ENCODE measurements at regions not wholly inside any gene's neighbourhood (a gene's known extent, or its start where the extent isn't known, plus 50 kb on each side); places are given as distances from the start of the nearest gene placed in this dataset.

- no peak for TF ChIP-seq NRF1 (IDR thresholded peaks at IDR 0.05; ENCODE audit: low read depth, low read length)
- TF ChIP-seq, protein P1, sequence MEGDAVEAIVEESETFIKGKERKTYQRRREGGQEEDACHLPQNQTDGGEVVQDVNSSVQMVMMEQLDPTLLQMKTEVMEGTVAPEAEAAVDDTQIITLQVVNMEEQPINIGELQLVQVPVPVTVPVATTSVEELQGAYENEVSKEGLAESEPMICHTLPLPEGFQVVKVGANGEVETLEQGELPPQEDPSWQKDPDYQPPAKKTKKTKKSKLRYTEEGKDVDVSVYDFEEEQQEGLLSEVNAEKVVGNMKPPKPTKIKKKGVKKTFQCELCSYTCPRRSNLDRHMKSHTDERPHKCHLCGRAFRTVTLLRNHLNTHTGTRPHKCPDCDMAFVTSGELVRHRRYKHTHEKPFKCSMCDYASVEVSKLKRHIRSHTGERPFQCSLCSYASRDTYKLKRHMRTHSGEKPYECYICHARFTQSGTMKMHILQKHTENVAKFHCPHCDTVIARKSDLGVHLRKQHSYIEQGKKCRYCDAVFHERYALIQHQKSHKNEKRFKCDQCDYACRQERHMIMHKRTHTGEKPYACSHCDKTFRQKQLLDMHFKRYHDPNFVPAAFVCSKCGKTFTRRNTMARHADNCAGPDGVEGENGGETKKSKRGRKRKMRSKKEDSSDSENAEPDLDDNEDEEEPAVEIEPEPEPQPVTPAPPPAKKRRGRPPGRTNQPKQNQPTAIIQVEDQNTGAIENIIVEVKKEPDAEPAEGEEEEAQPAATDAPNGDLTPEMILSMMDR (IDR thresholded peaks at IDR 0.05), result no peak
- no peak for TF ChIP-seq MXI1 (IDR thresholded peaks at IDR 0.05; ENCODE audit: low read depth, low read length)
- TF ChIP-seq ZBTB33 (IDR thresholded peaks at IDR 0.05; ENCODE audit: borderline replicate concordance, low read depth), result no peak
- no peak for TF ChIP-seq RAD21 (IDR thresholded peaks at IDR 0.05; ENCODE audit: low read length)
- TF ChIP-seq EP300 (IDR thresholded peaks at IDR 0.05; ENCODE audit: borderline replicate concordance in 1 of 2, low read depth in 1 of 2, low read length in 1 of 2), result no peak
- TF ChIP-seq, protein P2, sequence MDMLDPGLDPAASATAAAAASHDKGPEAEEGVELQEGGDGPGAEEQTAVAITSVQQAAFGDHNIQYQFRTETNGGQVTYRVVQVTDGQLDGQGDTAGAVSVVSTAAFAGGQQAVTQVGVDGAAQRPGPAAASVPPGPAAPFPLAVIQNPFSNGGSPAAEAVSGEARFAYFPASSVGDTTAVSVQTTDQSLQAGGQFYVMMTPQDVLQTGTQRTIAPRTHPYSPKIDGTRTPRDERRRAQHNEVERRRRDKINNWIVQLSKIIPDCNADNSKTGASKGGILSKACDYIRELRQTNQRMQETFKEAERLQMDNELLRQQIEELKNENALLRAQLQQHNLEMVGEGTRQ (IDR thresholded peaks at IDR 0.05; ENCODE audit: borderline replicate concordance, low read depth, low read length), result no peak
- no peak for TF ChIP-seq GABPA (IDR thresholded peaks at IDR 0.05; ENCODE audit: low read depth)
- TF ChIP-seq REST (IDR thresholded peaks at IDR 0.05; ENCODE audit: low read depth, low read length), result no peak
- TF ChIP-seq RXRA (IDR thresholded peaks at IDR 0.05; ENCODE audit: borderline replicate concordance, low read depth), result no peak
Measured at GRCh38 chr5:135171336-135171735, 137.3 kb upstream of the PITX1 start.
